HK-2 (cell line): ENCODE measurements at regions not wholly inside any gene's neighbourhood (a gene's known extent, or its start where the extent isn't known, plus 50 kb on each side); places are given as distances from the start of the nearest gene placed in this dataset.

Experiments
- DNase-seq: peaks from one replicate; pipeline ENCODE4 v3.0.0-alpha.2; 2018; ENCODE audit not compliant: unreplicated experiment

DNA sequence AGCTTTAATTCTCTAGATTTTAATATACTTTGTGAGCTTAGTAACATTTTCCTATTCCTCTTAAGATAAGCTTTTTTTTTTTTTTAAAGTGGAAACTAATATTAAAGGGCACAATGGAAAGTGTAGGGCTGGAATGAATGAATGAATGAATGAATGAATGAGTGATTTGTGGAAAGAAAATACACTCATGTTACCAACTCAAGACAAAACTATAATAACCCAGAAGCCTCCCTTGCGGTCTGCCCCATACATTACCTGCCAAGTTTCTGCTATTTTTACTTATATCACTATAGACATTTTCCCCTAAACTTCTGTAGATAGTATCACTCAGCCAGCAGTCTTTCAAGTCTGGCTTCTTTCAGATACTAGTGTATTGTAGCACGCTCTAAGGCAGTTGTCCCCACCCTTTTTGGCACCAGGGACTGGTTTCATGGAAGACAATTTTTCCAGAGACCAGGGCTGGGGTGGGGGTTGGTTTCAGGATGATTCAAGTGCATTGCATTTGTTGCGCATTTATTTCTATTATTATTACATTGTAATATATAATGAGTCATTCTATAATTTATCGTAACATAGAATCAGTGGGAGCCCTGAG is 932.2 kb downstream of the TBC1D22A start:
- DNase-seq: no peak

DNA sequence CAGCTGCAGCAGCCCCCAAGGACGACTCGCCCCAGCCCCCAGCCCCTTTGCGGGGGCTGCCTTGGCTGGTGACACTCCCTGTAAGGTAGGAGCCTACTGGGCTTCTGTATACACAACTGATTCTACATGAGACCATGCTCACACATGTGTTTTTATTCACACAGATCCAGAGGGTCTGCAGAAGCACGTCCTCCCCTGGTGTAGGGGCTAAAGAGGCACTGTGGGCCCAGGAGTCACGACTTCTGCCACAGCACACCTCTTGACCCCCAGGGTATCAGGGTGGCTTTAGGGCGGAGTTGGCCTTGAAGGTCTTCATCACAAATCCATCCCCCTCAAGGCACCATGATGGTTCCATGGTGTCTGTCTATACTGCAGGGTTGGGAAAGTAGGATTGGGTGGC is 931.2 kb downstream of the TBC1D22A start:
- DNase-seq: no peak

DNA sequence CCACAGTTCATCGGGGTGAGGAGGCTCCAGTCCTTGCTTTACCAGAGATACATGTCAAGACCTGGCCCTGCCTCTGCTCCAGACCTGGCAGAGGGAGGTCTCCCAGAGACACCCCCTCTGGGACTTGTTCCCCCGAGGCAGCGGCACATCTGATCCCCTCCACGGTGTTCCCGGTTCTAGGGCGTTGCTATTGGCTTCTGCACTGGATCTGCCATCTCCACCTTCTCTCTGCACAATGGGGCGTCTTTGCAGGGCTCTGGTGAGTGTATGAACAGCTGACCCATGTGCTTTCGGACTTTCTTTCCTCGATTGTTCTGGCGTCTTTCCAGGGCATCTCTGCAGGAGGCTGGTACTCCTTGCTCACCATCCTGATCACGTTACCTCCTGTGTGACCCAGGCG is 930.4 kb downstream of the TBC1D22A start:
- no peak for DNase-seq

DNA sequence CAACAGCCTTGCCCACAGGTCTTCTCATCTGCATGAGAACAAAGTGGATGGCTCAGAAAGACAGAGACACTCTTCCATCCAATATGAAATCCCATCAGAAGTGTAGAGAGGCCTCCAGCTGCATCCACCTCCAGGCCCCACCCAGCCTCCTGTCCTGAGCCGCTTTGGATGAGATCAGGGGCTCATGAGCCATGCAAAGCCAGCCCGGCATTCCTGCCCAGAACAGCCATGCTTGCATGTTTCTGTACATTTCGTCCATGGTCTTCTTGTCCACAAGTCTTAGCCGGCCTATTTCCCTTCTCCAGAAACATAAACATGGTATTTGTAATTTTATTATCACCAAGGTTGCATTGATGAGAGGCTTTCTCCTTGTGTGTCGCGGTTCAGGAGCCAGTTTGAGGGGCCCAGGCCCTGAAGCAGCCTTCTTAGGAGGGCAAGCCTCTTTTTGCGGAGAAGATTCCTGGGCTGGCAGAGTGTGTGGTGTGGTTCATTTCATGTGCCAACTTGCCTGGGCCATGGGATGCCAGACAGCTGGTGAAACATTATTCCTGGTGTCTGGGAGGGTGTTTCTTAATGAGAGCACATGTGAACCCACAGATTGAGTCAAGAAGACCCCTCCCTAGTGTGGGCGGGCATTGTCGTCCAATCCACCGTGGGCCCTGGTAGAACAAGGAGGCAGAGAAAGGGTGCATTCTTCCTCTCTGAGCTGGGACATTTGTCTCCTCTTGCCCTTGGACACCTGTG is 928.9 kb downstream of the TBC1D22A start:
- no peak for DNase-seq

- no peak for DNase-seq
Measured at GRCh38 chr22:47690586-47690985, 928.1 kb downstream of the TBC1D22A start.

GRCh38 chr22:47690166-47690565 is 927.7 kb downstream of the TBC1D22A start:
- DNase-seq: no peak

GRCh38 chr22:47687776-47688175 is 925.3 kb downstream of the TBC1D22A start:
- DNase-seq: no peak

- DNase-seq: no peak
Measured at GRCh38 chr22:47687346-47687655, 924.9 kb downstream of the TBC1D22A start.

- DNase-seq: no peak
Measured at GRCh38 chr22:47686594-47687345, 924.3 kb downstream of the TBC1D22A start.

- no peak for DNase-seq
Measured at GRCh38 chr22:47681411-47682165, 919.1 kb downstream of the TBC1D22A start.

- DNase-seq: no peak
Measured at GRCh38 chr22:47678636-47679287, 916.3 kb downstream of the TBC1D22A start.

- no peak for DNase-seq
Measured at GRCh38 chr22:47678048-47678447, 915.6 kb downstream of the TBC1D22A start.

DNA sequence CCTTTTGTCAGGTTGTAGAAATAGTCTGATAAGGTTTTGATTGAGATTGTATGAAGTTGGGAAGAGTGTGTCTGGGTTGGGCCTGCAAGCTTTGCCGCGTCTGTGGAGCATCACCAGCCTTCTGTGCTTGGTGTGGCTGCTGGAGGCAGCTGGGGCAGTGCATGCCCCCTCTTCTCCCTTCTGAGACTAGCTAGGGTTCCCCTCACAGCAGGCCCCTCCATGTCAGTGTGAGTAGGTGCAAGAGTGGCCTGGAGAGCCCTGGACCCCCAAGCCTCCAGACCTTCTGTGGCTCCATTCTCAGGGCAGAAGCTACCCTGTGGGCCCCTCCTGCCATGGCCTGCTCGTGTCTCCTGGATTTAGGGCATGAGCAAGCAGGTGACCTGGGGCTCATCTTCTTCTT is 914.2 kb downstream of the TBC1D22A start:
- no peak for DNase-seq

DNA sequence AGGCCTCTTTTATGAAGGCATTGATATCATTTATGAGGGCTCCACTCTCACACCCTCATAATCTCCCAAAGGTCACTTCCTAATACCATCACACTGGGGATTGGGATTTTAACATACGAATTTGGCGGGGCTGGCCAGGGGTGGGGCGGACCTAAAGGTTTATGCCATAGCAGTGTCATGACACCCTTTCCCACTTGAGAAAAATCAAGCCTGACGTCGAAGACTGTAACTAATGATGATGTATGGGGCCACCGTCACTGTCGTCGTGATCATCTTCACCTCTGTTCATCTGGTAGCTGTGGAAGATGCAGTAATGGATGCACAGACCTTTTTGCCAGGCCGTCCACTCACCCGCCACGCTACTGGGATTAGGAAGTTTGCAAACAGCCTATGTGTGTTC is 912.1 kb downstream of the TBC1D22A start:
- DNase-seq: no peak

DNA sequence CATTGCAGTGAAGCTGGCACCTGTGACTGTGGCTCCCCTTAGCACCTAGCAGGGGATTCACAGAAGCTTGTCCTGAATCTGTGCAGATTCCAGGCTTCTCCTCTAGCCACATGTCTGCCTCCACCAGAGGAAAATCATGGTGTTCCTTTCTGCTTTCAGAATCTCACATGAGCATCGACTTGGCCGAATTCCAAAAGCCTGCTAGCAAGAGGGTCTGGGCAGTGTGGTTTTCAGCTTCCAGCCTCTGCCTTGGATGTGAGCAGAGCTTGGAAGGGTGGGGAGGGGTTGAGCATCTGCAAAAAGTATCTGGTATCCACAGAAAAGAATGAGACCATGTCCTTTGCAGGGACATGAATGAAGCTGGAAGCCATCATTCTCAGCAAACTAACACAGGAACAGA is 911.1 kb downstream of the TBC1D22A start:
- DNase-seq: no peak

DNA sequence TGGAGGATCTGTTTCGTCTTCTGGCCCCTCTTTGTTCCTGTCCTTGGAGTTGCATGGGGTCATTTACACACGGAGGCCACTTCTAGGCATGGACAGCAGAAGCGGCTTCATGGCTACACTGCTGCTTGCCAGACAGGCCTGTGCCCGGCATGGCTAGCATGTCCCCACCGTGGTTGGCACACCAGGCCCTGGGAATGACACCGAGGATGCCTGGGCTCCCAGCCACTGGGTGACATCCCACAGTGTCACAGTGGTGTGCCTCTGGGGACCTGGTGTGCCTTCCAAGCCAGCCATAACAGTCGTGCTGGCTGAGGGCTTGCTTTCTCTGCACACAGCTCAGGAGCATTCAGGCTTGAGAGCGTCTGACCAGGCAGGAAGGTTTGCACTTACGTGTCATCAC is 910.1 kb downstream of the TBC1D22A start:
- no peak for DNase-seq

- no peak for DNase-seq
Measured at GRCh38 chr22:47665151-47665550, 902.7 kb downstream of the TBC1D22A start.

GRCh38 chr22:47663615-47664605 is 901.5 kb downstream of the TBC1D22A start:
- DNase-seq: no peak

DNA sequence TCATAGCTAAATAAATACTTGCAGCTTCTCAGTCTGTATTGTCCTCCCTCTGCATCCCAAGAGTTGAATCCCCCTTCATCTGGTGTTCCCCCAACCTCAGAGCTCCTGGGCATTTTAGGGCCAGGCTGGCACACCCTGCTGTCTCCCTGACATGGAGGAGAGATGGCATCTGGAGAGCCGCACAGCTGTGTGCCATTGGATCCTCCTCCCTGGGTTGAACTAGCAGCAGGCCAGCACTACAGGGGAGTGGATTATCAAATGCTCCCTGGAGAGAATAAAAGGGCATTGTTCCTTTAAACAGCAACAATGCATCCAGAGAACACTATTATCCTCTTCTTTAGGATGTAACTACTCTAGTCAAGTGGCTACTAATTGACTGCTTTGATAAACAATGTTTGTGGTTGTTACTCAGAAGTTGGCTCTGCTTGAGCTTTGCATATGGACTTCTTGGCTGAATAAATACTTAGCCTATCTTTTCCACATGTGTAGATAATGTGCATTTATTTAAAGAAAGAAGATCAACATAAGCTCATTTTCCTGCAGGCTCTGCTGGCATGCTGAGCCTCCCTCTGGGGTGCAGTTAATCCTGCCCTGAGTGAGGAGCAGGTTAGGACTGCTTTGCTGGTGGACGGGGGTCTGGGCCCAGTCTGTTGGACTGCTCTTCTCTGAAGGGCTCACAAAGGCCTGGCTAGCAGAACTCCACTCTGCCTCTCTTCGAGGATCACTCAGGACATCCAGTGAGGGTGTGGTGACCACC is 897.2 kb downstream of the TBC1D22A start:
- DNase-seq: no peak

DNA sequence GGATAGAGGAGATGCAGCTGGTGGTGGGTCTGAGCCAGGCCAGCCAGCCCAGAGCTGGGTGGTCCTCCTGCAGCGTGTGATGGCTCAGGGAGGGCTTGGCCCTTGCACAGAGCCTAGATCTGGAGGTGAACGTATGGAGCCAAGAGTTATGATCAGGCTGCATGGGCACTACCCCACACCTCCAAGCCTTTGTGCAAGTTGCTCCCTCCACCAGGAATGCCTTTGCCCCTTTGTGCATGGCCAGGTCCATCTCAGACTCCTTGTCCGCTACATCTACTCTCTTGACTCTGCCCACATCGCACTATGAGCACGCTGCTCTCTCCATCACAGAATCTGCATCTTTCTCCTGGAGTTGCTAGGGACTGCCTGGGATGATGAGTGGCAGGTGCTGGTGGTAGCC is 895.7 kb downstream of the TBC1D22A start:
- DNase-seq: no peak
